Osteoblast (primary cell): ENCODE measurements at regions not wholly inside any gene's neighbourhood (a gene's known extent, or its start where the extent isn't known, plus 50 kb on each side); places are given as distances from the start of the nearest gene placed in this dataset.
"Not testable (repeated sequence)": the region's sequence is repeated elsewhere in the genome, so short reads cannot be mapped to it uniquely, and the experiment has no call there.

ENCODE experiments used
- DNase-seq: peaks from one replicate; pipeline ENCODE4 v3.0.0; 2011; ENCODE audit warnings: low spot score, mixed read lengths; ENCODE audit not compliant: insufficient read length; ENCODE audit errors: missing footprints
- H2AFZ ChIP-seq: 2 replicates; pipeline ENCODE4 v1.6.0; 2011; ENCODE audit warnings: mild to moderate bottlenecking, low read length
- H3K27ac ChIP-seq: 2 replicates; pipeline ENCODE4 v1.5.1; 2011; ENCODE audit warnings: mild to moderate bottlenecking, low read depth, low read length, moderate library complexity
- H3K27me3 ChIP-seq: 2 replicates; pipeline ENCODE4 v1.6.0; 2012; ENCODE audit warnings: mild to moderate bottlenecking, control low read depth, inconsistent platforms, low read length, moderate library complexity; ENCODE audit not compliant: insufficient read depth
- H3K36me3 ChIP-seq: 2 replicates; pipeline ENCODE4 v1.5.1; 2011; ENCODE audit warnings: mild to moderate bottlenecking, low read length, control low read depth, moderate library complexity; ENCODE audit not compliant: insufficient read depth
- H3K4me1 ChIP-seq: 2 replicates; pipeline ENCODE4 v1.5.1; 2011; ENCODE audit warnings: mild to moderate bottlenecking, low read length, control low read depth, moderate library complexity; ENCODE audit not compliant: insufficient read depth
- H3K4me2 ChIP-seq: 2 replicates; pipeline ENCODE4 v1.6.0; 2011; ENCODE audit warnings: mild to moderate bottlenecking, low read length; ENCODE audit not compliant: insufficient read depth
- H3K4me3 ChIP-seq: fragments of 200-600 bp; sonication (generic); 3 replicates; pipeline ENCODE4 v1.5.1; 2012; ENCODE audit warnings: mild to moderate bottlenecking, low read length, inconsistent platforms; ENCODE audit not compliant: insufficient read depth
- H3K79me2 ChIP-seq: 2 replicates; pipeline ENCODE4 v1.6.0; 2012; ENCODE audit warnings: mild to moderate bottlenecking, low read length, control low read depth, inconsistent platforms; ENCODE audit not compliant: insufficient read depth
- H3K9me3 ChIP-seq: 2 replicates; pipeline ENCODE4 v1.5.1; 2011; ENCODE audit warnings: low read depth, low read length, control low read depth
- H4K20me1 ChIP-seq: 2 replicates; pipeline ENCODE4 v1.6.0; 2012; ENCODE audit warnings: mild to moderate bottlenecking, low read length, control low read depth; ENCODE audit not compliant: insufficient read depth
- CTCF ChIP-seq: IDR thresholded peaks from 2 replicates; pipeline ENCODE4 v1.5.1; 2011; ENCODE audit warnings: mild to moderate bottlenecking, low read depth, low read length, moderate library complexity; ENCODE audit errors: extremely low read depth

DNA sequence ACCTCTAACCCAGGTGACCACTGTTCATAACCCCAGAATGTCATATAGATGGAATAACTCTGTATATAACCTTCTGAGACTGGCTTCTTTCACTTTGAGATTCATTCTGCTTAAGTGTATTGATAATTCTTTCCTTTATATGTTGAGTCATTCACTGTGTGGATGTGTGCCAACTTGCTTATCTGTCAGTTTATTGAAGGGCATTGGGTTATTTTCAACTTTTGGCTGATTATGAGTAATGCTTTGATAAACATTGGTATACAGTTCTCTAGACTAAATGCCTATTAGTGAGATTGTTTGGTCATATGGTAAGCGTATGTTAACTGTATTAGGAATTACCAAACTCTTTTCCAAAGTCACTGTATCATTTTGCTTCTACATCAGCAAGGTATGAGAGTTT, 453.4 kb upstream of the SPTLC3 start:
- Histone ChIP-seq H3K79me2 (no peaks in the 10 kb centered on the region), H3K4me1 (no peaks in the 10 kb centered on the region), H3K4me2 (no peak overlapping the region), H3K4me3 (no peak overlapping the region), H3K27me3 (no peaks in the 10 kb centered on the region), H4K20me1 (no peaks in the 10 kb centered on the region), H3K9me3 (no peaks in the 10 kb centered on the region), H2AFZ (no peak overlapping the region), H3K27ac (no peak overlapping the region), H3K36me3 (no peaks in the 10 kb centered on the region)
- TF ChIP-seq CTCF = no peak
- DNase-seq = no peak

- H3K79me2 ChIP-seq, H3K4me1 ChIP-seq, H3K9me3 ChIP-seq, H3K36me3 ChIP-seq, H4K20me1 ChIP-seq, DNase-seq, H2AFZ ChIP-seq, H3K27me3 ChIP-seq, H3K4me3 ChIP-seq, H3K4me2 ChIP-seq, H3K27ac ChIP-seq: not testable (repeated sequence)
Measured at GRCh38 chr20:12555849-12556248, 452.9 kb upstream of the SPTLC3 start.

- H3K36me3 ChIP-seq = no peaks in the 10 kb centered on the region
- TF ChIP-seq CTCF = no peak
- H3K79me2 ChIP-seq = no peaks in the 10 kb centered on the region
- no peaks in the 10 kb centered on the region for H3K4me1 ChIP-seq
- no peak overlapping the region for H3K4me2 ChIP-seq
- DNase-seq = peak; percentile 18
- no peak overlapping the region for H3K4me3 ChIP-seq
- no peaks in the 10 kb centered on the region for H3K9me3 ChIP-seq
- H4K20me1 ChIP-seq = no peaks in the 10 kb centered on the region
- no peak overlapping the region for H2AFZ ChIP-seq
- no peak overlapping the region for H3K27ac ChIP-seq
- H3K27me3 ChIP-seq = no peaks in the 10 kb centered on the region
Measured at GRCh38 chr20:12557224-12557623, 451.5 kb upstream of the SPTLC3 start.

GRCh38 chr20:12564979-12565378, 443.8 kb upstream of the SPTLC3 start:
- no peaks in the 10 kb centered on the region for H3K4me1 ChIP-seq
- H3K79me2 ChIP-seq = no peaks in the 10 kb centered on the region
- no peak for TF ChIP-seq CTCF

GRCh38 chr20:12566596-12566995, 442.2 kb upstream of the SPTLC3 start:
- no peak overlapping the region for H3K27ac ChIP-seq
- H3K4me3 ChIP-seq = no peak overlapping the region
- no peak for DNase-seq
- H3K9me3 ChIP-seq = no peaks in the 10 kb centered on the region
- H3K4me2 ChIP-seq = no peak overlapping the region
- no peak for TF ChIP-seq CTCF
- no peaks in the 10 kb centered on the region for H3K79me2 ChIP-seq
- no peaks in the 10 kb centered on the region for H4K20me1 ChIP-seq
- H3K4me1 ChIP-seq = no peaks in the 10 kb centered on the region
- H3K36me3 ChIP-seq = no peaks in the 10 kb centered on the region
- no peaks in the 10 kb centered on the region for H3K27me3 ChIP-seq
- H2AFZ ChIP-seq = no peak overlapping the region

More at GRCh38 chr20:12564979-12565378, 443.8 kb upstream of the SPTLC3 start:
- DNase-seq = no peak
- Histone ChIP-seq H3K4me2 (no peak overlapping the region), H3K4me3 (no peak overlapping the region), H3K27me3 (no peaks in the 10 kb centered on the region), H3K9me3 (no peaks in the 10 kb centered on the region), H2AFZ (no peak overlapping the region), H3K27ac (no peak overlapping the region), H4K20me1 (no peaks in the 10 kb centered on the region), H3K36me3 (no peaks in the 10 kb centered on the region)
